IMR-90 (cell line): ENCODE measurements at regions not wholly inside any gene's neighbourhood (a gene's known extent, or its start where the extent isn't known, plus 50 kb on each side); places are given as distances from the start of the nearest gene placed in this dataset.

Experiments
- ATAC-seq: fragments of 200-7000 bp; cut with Tn5 transposase; 2 replicates; pipeline ENCODE4 v1.9.1; 2020; ENCODE audit warnings: low read depth, mild to moderate bottlenecking, moderate library complexity
- BruUV-seq: library from RNA; stranded (reverse); fragments of 400-500 nt; replicated peaks from 2 replicates; lab custom pipeline; 2021; lab: Mats Ljungman, UMichigan
- CTCF ChIA-PET: fragments of 300-600 bp; formaldehyde crosslinking; extraction: SDS; loops from one replicate; lab custom pipeline; 2021; ENCODE audit warnings: antibody characterized with exemption; lab: Yijun Ruan, JAX
- POLR2A ChIA-PET: fragments of 300-600 bp; sonication (Branson Sonifier 250); formaldehyde crosslinking; loops from one replicate; lab custom pipeline; 2022; ENCODE audit warnings: antibody characterized with exemption; ENCODE audit not compliant: unreplicated experiment; lab: Charles Lee
- DNase-seq: peaks from one replicate; pipeline ENCODE4 v3.0.0; 2013
- H2AFZ ChIP-seq: replicated peaks from 2 replicates; pipeline ENCODE3; 2013; ENCODE audit warnings: low read length, mild to moderate bottlenecking; ENCODE audit not compliant: poor library complexity
- H2AK5ac ChIP-seq: 2 replicates; pipeline ENCODE4 v1.6.1; 2013; ENCODE audit warnings: low read depth, low read length, inconsistent platforms
- H2AK9ac ChIP-seq: replicated peaks from 2 replicates; pipeline ENCODE3; 2013; ENCODE audit warnings: mild to moderate bottlenecking, low read depth, low read length, moderate library complexity; ENCODE audit not compliant: poor library complexity
- H2BK120ac ChIP-seq: 2 replicates; pipeline ENCODE4 v1.6.1; 2013; ENCODE audit warnings: low read depth, low read length, inconsistent platforms
- H2BK15ac ChIP-seq: 3 replicates; pipeline ENCODE4 v1.6.1; 2013; ENCODE audit warnings: low read depth, low read length, inconsistent platforms
- H2BK20ac ChIP-seq: 2 replicates; pipeline ENCODE4 v1.6.1; 2013; ENCODE audit warnings: low read depth, mild to moderate bottlenecking, inconsistent platforms, low read length, moderate library complexity
- H2BK5ac ChIP-seq: 2 replicates; pipeline ENCODE4 v1.6.1; 2013; ENCODE audit warnings: mild to moderate bottlenecking, low read depth, low read length, inconsistent platforms; ENCODE audit not compliant: poor library complexity, severe bottlenecking
- H3K14ac ChIP-seq: replicated peaks from 2 replicates; pipeline ENCODE4 v1.6.1; 2013; ENCODE audit warnings: low read depth, low read length, inconsistent platforms
- H3K18ac ChIP-seq: 2 replicates; pipeline ENCODE4 v1.6.1; 2013; ENCODE audit warnings: low read depth, low read length, control low read depth
- H3K23ac ChIP-seq: 2 replicates; pipeline ENCODE4 v1.6.1; 2013; ENCODE audit warnings: low read depth, low read length, inconsistent platforms
- H3K27ac ChIP-seq: 2 replicates; pipeline ENCODE4 v1.5.1; 2013; ENCODE audit warnings: mild to moderate bottlenecking, control low read depth, low read length; ENCODE audit not compliant: insufficient read depth
- H3K27me3 ChIP-seq: 2 replicates; pipeline ENCODE4 v1.6.1; 2013; ENCODE audit warnings: low read length; ENCODE audit not compliant: control insufficient read depth, insufficient read depth
- H3K36me3 ChIP-seq: 2 replicates; pipeline ENCODE4 v1.6.1; 2013; ENCODE audit warnings: low read length, mixed read lengths; ENCODE audit not compliant: control insufficient read depth, insufficient read depth
- H3K4ac ChIP-seq: 2 replicates; pipeline ENCODE4 v1.6.1; 2013; ENCODE audit warnings: low read depth, low read length, inconsistent platforms
- H3K4me1 ChIP-seq: 2 replicates; pipeline ENCODE4 v1.6.1; 2013; ENCODE audit warnings: low read length, mixed read lengths; ENCODE audit not compliant: control insufficient read depth, insufficient read depth
- H3K4me2 ChIP-seq: 2 replicates; pipeline ENCODE4 v1.6.1; 2013; ENCODE audit warnings: low read depth, mild to moderate bottlenecking, control low read depth, low read length, moderate library complexity
- H3K4me3 ChIP-seq: 2 replicates; pipeline ENCODE4 v1.5.1; 2013; ENCODE audit warnings: low read depth, mild to moderate bottlenecking, control low read depth, low read length, moderate library complexity; ENCODE audit not compliant: insufficient read depth
- H3K56ac ChIP-seq: 2 replicates; pipeline ENCODE4 v1.6.1; 2013; ENCODE audit warnings: low read length, inconsistent platforms; ENCODE audit not compliant: insufficient read depth; ENCODE audit errors: extremely low read depth
- H3K79me1 ChIP-seq, 2 experiments: 2 replicates each; pipeline ENCODE4 v1.6.1; 2013; ENCODE audit warnings: low read length in 2 of 2, inconsistent platforms in 1 of 2, low read depth in 1 of 2
- H3K9ac ChIP-seq: 2 replicates; pipeline ENCODE4 v1.6.1; 2013; ENCODE audit warnings: low read depth, low read length, control low read depth
- H3K9me1 ChIP-seq: 2 replicates; pipeline ENCODE4 v1.6.1; 2013; ENCODE audit warnings: low read length, inconsistent platforms; ENCODE audit not compliant: insufficient read depth
- H3K9me3 ChIP-seq: 2 replicates; pipeline ENCODE4 v1.6.1; 2013; ENCODE audit warnings: low read length; ENCODE audit not compliant: control insufficient read depth, insufficient read depth
- H4K20me1 ChIP-seq: 2 replicates; pipeline ENCODE4 v1.6.1; 2013; ENCODE audit warnings: low read length, inconsistent platforms; ENCODE audit not compliant: insufficient read depth
- H4K5ac ChIP-seq: 2 replicates; pipeline ENCODE4 v1.6.1; 2013; ENCODE audit warnings: mild to moderate bottlenecking, low read depth, low read length, control low read depth
- H4K8ac ChIP-seq, 2 experiments: 2 replicates each; pipeline ENCODE4 v1.6.1; 2013; ENCODE audit warnings: low read depth in 2 of 2, low read length in 2 of 2, control low read depth in 1 of 2, inconsistent platforms in 1 of 2
- H4K91ac ChIP-seq: 2 replicates; pipeline ENCODE4 v1.6.1; 2013; ENCODE audit warnings: low read depth, low read length, inconsistent platforms; ENCODE audit not compliant: insufficient read depth
- CEBPB ChIP-seq: IDR thresholded peaks from 2 replicates; pipeline ENCODE4 v1.6.1; 2012; ENCODE audit warnings: low read depth, low read length, improper control_type of control experiment
- CHD1 ChIP-seq: IDR thresholded peaks from 2 replicates; pipeline ENCODE4 v1.6.1; 2012; ENCODE audit warnings: low read depth, low read length, improper control_type of control experiment
- ELK1 ChIP-seq: fragments of 150-350 bp; IDR thresholded peaks from 2 replicates; pipeline ENCODE4 v1.6.1; 2016; ENCODE audit warnings: low read depth, mild to moderate bottlenecking, low read length, moderate library complexity, borderline replicate concordance
- FOS ChIP-seq: fragments of 150-350 bp; IDR thresholded peaks from 2 replicates; pipeline ENCODE4 v1.6.1; 2016; ENCODE audit warnings: low read depth, low read length
- MAFK ChIP-seq: IDR thresholded peaks from 2 replicates; pipeline ENCODE4 v1.6.1; 2012; ENCODE audit warnings: low read depth, low read length, improper control_type of control experiment
- MAZ ChIP-seq: IDR thresholded peaks from 2 replicates; pipeline ENCODE4 v1.6.1; 2012; ENCODE audit warnings: low read depth, mild to moderate bottlenecking, low read length, improper control_type of control experiment, moderate library complexity, borderline replicate concordance
- MXI1 ChIP-seq: IDR thresholded peaks from 2 replicates; pipeline ENCODE4 v1.6.1; 2012; ENCODE audit warnings: low read depth, mild to moderate bottlenecking, low read length, moderate library complexity, borderline replicate concordance
- NFE2L2 ChIP-seq: fragments of 150-350 bp; IDR thresholded peaks from 2 replicates; pipeline ENCODE4 v1.6.1; 2016; ENCODE audit warnings: low read depth, mild to moderate bottlenecking, low read length
- POLR2A ChIP-seq: IDR thresholded peaks from 2 replicates; pipeline ENCODE4 v1.6.1; 2012; ENCODE audit warnings: mild to moderate bottlenecking, low read depth, low read length
- RAD21 ChIP-seq: IDR thresholded peaks from 2 replicates; pipeline ENCODE4 v1.6.1; 2012; ENCODE audit warnings: low read length, improper control_type of control experiment
- RCOR1 ChIP-seq: IDR thresholded peaks from 2 replicates; pipeline ENCODE4 v1.6.1; 2012; ENCODE audit warnings: mild to moderate bottlenecking, low read length, improper control_type of control experiment; ENCODE audit not compliant: insufficient replicate concordance
- RFX5 ChIP-seq: IDR thresholded peaks from 2 replicates; pipeline ENCODE4 v1.8.0; 2012; ENCODE audit warnings: low read depth, mild to moderate bottlenecking, low read length, moderate library complexity
- WGBS, 2 experiments: methylation state at CpG; one replicate each; pipeline versions ENCODE4 v1.1.5 to v1.1.7; 2013; ENCODE audit warnings: missing lambda C conversion rate in 2 of 2; ENCODE audit not compliant: insufficient read length in 1 of 2; ENCODE audit errors: extremely low coverage in 2 of 2; 5-methylcytosine and 5-hydroxymethylcytosine counted together
- dilution Hi-C: fragments of 300-500 bp; cut with HindIII; formaldehyde crosslinking; loops from one replicate; pipeline ENCODE4 v1.14.3; 2018; ENCODE audit warnings: low sequenced_read_pairs; ENCODE audit not compliant: unreplicated experiment
- in situ Hi-C: fragments of 300-500 bp; cut with MboI; formaldehyde crosslinking; loops from 3 replicates; pipeline ENCODE4 v1.14.3; 2019; ENCODE audit warnings: low sequenced_read_pairs, inconsistent platforms, mixed read lengths
- intact Hi-C: fragments of 100-400 bp; cut with micrococcal nuclease; formaldehyde crosslinking; loops from 2 replicates; pipeline ENCODE4 v1.10.0; 2022
- TF ChIP-seq, protein P1 (sequence below): conservative IDR thresholded peaks from 2 replicates; pipeline ENCODE4 v1.5.1; 2012; ENCODE audit warnings: mild to moderate bottlenecking, low read depth, low read length, improper control_type of control experiment
- TF ChIP-seq, protein P2 (sequence below): fragments of 150-350 bp; IDR thresholded peaks from 2 replicates; pipeline ENCODE4 v1.6.1; 2017; ENCODE audit warnings: mild to moderate bottlenecking, antibody characterized with exemption, low read length, low read depth

- H3K4me3 ChIP-seq, result no peak overlapping the region
- H4K91ac ChIP-seq, result no peak overlapping the region
- no peak for DNase-seq
- no peak overlapping the region for H3K4ac ChIP-seq
- H3K36me3 ChIP-seq, result no peaks in the 10 kb centered on the region
- intact Hi-C loops, result no loop called here
- no peaks in the 10 kb centered on the region for H3K9me3 ChIP-seq
- H3K14ac ChIP-seq, result no peak overlapping the region; the same call in 1 of the 2 replicates
- no peak overlapping the region for H2AFZ ChIP-seq
- H2BK5ac ChIP-seq, result no peak overlapping the region
- ChIA-PET POLR2A (no interaction called here), CTCF (no interaction called here)
- dilution Hi-C loops, result no loop called here
- H2AK9ac ChIP-seq, result no peak overlapping the region
- in situ Hi-C loops, result no loop called here
- no peak overlapping the region for H2BK120ac ChIP-seq
- no peaks in the 10 kb centered on the region for H3K4me1 ChIP-seq
- H4K5ac ChIP-seq, result no peak overlapping the region
- no peak overlapping the region for H3K9ac ChIP-seq
- no peak overlapping the region for H2BK15ac ChIP-seq
- 80% methylated on average over 2 of the region's 4 CpGs; no CpG with 5 or more reads in 1 of the 2 experiments for WGBS, 2 experiments
- no peaks in the 10 kb centered on the region for H3K79me1 ChIP-seq
- H3K18ac ChIP-seq, result no peak overlapping the region
- no peak overlapping the region for H2AK5ac ChIP-seq
- H3K23ac ChIP-seq, result no peak overlapping the region
- no peaks in the 10 kb centered on the region for H3K9me1 ChIP-seq
- no peak overlapping the region for H2BK20ac ChIP-seq
- no TSS peak for BruUV-seq
- H3K56ac ChIP-seq, result 0 out of 2 replicates have a peak overlapping the region, but pooled peaks have one; percentile 11
- TF ChIP-seq CHD1 (no peak), NFE2L2 (no peak), MXI1 (no peak), CEBPB (no peak), RFX5 (no peak), ELK1 (no peak), MAZ (no peak), RCOR1 (no peak), MAFK (no peak), POLR2A (no peak), FOS (no peak), RAD21 (no peak)
- TF ChIP-seq, protein P1, sequence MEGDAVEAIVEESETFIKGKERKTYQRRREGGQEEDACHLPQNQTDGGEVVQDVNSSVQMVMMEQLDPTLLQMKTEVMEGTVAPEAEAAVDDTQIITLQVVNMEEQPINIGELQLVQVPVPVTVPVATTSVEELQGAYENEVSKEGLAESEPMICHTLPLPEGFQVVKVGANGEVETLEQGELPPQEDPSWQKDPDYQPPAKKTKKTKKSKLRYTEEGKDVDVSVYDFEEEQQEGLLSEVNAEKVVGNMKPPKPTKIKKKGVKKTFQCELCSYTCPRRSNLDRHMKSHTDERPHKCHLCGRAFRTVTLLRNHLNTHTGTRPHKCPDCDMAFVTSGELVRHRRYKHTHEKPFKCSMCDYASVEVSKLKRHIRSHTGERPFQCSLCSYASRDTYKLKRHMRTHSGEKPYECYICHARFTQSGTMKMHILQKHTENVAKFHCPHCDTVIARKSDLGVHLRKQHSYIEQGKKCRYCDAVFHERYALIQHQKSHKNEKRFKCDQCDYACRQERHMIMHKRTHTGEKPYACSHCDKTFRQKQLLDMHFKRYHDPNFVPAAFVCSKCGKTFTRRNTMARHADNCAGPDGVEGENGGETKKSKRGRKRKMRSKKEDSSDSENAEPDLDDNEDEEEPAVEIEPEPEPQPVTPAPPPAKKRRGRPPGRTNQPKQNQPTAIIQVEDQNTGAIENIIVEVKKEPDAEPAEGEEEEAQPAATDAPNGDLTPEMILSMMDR, result no peak
- TF ChIP-seq, protein P2, sequence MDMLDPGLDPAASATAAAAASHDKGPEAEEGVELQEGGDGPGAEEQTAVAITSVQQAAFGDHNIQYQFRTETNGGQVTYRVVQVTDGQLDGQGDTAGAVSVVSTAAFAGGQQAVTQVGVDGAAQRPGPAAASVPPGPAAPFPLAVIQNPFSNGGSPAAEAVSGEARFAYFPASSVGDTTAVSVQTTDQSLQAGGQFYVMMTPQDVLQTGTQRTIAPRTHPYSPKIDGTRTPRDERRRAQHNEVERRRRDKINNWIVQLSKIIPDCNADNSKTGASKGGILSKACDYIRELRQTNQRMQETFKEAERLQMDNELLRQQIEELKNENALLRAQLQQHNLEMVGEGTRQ, result no peak
- no peak overlapping the region for H3K27ac ChIP-seq
- H3K27me3 ChIP-seq, result no peaks in the 10 kb centered on the region
- H3K4me2 ChIP-seq, result no peak overlapping the region
- no peak for ATAC-seq
- H4K20me1 ChIP-seq, result no peaks in the 10 kb centered on the region
- H4K8ac ChIP-seq, result no peak overlapping the region
Observed at GRCh38 chr18:40752316-40752715, 1202.7 kb upstream of the PIK3C3 start.
